ENCODE measurements at regions not wholly inside any gene's neighbourhood (a gene's known extent, or its start where the extent isn't known, plus 50 kb on each side); places are given as distances from the start of the nearest gene placed in this dataset.

- no peak for TF ChIP-seq EZH2 (IDR thresholded peaks at IDR 0.05)
- no peak for TF ChIP-seq EZH2phosphoT487 (IDR thresholded peaks at IDR 0.05)
- TF ChIP-seq, protein P1, sequence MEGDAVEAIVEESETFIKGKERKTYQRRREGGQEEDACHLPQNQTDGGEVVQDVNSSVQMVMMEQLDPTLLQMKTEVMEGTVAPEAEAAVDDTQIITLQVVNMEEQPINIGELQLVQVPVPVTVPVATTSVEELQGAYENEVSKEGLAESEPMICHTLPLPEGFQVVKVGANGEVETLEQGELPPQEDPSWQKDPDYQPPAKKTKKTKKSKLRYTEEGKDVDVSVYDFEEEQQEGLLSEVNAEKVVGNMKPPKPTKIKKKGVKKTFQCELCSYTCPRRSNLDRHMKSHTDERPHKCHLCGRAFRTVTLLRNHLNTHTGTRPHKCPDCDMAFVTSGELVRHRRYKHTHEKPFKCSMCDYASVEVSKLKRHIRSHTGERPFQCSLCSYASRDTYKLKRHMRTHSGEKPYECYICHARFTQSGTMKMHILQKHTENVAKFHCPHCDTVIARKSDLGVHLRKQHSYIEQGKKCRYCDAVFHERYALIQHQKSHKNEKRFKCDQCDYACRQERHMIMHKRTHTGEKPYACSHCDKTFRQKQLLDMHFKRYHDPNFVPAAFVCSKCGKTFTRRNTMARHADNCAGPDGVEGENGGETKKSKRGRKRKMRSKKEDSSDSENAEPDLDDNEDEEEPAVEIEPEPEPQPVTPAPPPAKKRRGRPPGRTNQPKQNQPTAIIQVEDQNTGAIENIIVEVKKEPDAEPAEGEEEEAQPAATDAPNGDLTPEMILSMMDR (IDR thresholded peaks at IDR 0.05) = no peak
- H3K36me3 Mint-ChIP-seq = no peaks in the 10 kb centered on the region
- H3F3A ChIP-seq (ENCODE audit: low read depth) = no peaks in the 10 kb centered on the region
- DNase-seq (ENCODE audit: low spot score) = no peak
- no peak overlapping the region for H3K4me3 Mint-ChIP-seq
- H3K4me1 Mint-ChIP-seq = no peaks in the 10 kb centered on the region
- H3K27me3 ChIP-seq = no peaks in the 10 kb centered on the region
- no peaks in the 10 kb centered on the region for H4K20me1 ChIP-seq (ENCODE audit: low read depth)
- no peak overlapping the region for H3K4me3 ChIP-seq
- H3K9me3 ChIP-seq (ENCODE audit: low read depth) = no peaks in the 10 kb centered on the region
- H3K79me2 ChIP-seq (ENCODE audit: low read depth) = no peaks in the 10 kb centered on the region
- H3K36me3 ChIP-seq = no peaks in the 10 kb centered on the region
- no peak overlapping the region for H3K27ac Mint-ChIP-seq
- no peak overlapping the region for H2AFZ ChIP-seq (replicated peaks)
- no peak overlapping the region for H3K27ac ChIP-seq
- peaks cover 2% of the 10 kb centered on the region for H3K27me3 Mint-ChIP-seq (ENCODE audit: insufficient read depth, low read depth)
- no peak overlapping the region for H3K4me2 ChIP-seq
- no peak overlapping the region for H3K9ac ChIP-seq
- no peaks in the 10 kb centered on the region for H3K9me3 Mint-ChIP-seq
- no peaks in the 10 kb centered on the region for H3K4me1 ChIP-seq
Measured at GRCh38 chr18:42392416-42392815, 437.4 kb downstream of the PIK3C3 start.

GRCh38 chr18:42392926-42393325, 437.9 kb downstream of the PIK3C3 start:
- H3F3A ChIP-seq (ENCODE audit: low read depth) = no peaks in the 10 kb centered on the region
- Mint-ChIP-seq H3K27ac (no peak overlapping the region), H3K36me3 (no peaks in the 10 kb centered on the region), H3K9me3 (no peaks in the 10 kb centered on the region), H3K27me3 (ENCODE audit: insufficient read depth, low read depth) (peaks cover 2% of the 10 kb centered on the region), H3K4me1 (no peaks in the 10 kb centered on the region), H3K4me3 (no peak overlapping the region)
- no peak overlapping the region for H2AFZ ChIP-seq (replicated peaks)
- no peaks in the 10 kb centered on the region for H3K9me3 ChIP-seq (ENCODE audit: low read depth)
- no peaks in the 10 kb centered on the region for H3K27me3 ChIP-seq
- no peak overlapping the region for H3K27ac ChIP-seq
- H3K4me3 ChIP-seq = no peak overlapping the region
- no peak overlapping the region for H3K4me2 ChIP-seq
- DNase-seq (ENCODE audit: low spot score) = no peak
- H3K4me1 ChIP-seq = no peaks in the 10 kb centered on the region
- H3K36me3 ChIP-seq = no peaks in the 10 kb centered on the region
- no peaks in the 10 kb centered on the region for H4K20me1 ChIP-seq (ENCODE audit: low read depth)
- H3K79me2 ChIP-seq (ENCODE audit: low read depth) = no peaks in the 10 kb centered on the region
- TF ChIP-seq, protein P1 (IDR thresholded peaks at IDR 0.05) = no peak
- no peak for TF ChIP-seq EZH2 (IDR thresholded peaks at IDR 0.05)
- TF ChIP-seq EZH2phosphoT487 (IDR thresholded peaks at IDR 0.05) = no peak
- H3K9ac ChIP-seq = no peak overlapping the region

DNA sequence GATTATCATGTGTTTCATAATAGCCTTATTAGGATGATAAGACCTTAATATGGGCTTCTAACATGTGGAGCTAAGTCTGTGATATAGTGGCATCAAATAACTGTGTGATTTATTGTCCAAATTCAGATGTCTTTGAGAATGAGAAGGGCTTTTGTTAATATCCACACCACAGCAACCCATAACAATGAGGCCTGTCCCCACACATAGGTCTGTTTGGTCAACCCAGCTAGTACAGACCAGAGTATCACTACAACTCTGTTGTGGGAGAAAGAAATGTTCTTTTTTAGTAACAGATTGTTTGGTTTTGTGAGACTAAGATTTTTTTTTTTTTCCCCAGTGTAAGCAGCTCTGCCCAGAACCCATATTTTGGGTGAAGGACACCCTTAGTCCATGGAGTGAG, 439.2 kb downstream of the PIK3C3 start:
- H3K36me3 Mint-ChIP-seq = no peaks in the 10 kb centered on the region
- H3K27ac Mint-ChIP-seq = no peak overlapping the region
- H2AFZ ChIP-seq (replicated peaks) = no peak overlapping the region
- H3K27me3 ChIP-seq = no peaks in the 10 kb centered on the region
- H3K9me3 ChIP-seq (ENCODE audit: low read depth) = no peaks in the 10 kb centered on the region
- no peaks in the 10 kb centered on the region for H3K4me1 Mint-ChIP-seq
- no peaks in the 10 kb centered on the region for H3K36me3 ChIP-seq
- H3F3A ChIP-seq (ENCODE audit: low read depth) = no peaks in the 10 kb centered on the region
- H3K27ac ChIP-seq = no peak overlapping the region
- no peaks in the 10 kb centered on the region for H3K79me2 ChIP-seq (ENCODE audit: low read depth)
- no peaks in the 10 kb centered on the region for H4K20me1 ChIP-seq (ENCODE audit: low read depth)
- TF ChIP-seq EZH2phosphoT487 (IDR thresholded peaks at IDR 0.05) = no peak
- no peak for TF ChIP-seq EZH2 (IDR thresholded peaks at IDR 0.05)
- TF ChIP-seq, protein P1 (IDR thresholded peaks at IDR 0.05) = no peak
- no peak overlapping the region for H3K4me2 ChIP-seq
- H3K27me3 Mint-ChIP-seq (ENCODE audit: insufficient read depth, low read depth) = no peaks in the 10 kb centered on the region
- H3K4me3 ChIP-seq = no peak overlapping the region
- H3K4me1 ChIP-seq = no peaks in the 10 kb centered on the region
- H3K9me3 Mint-ChIP-seq = no peaks in the 10 kb centered on the region
- no peak overlapping the region for H3K4me3 Mint-ChIP-seq
- no peak for DNase-seq (ENCODE audit: low spot score)
- H3K9ac ChIP-seq = no peak overlapping the region

Measured in neural progenitor cell (in vitro differentiated cells).